HCT116 (cell line): ENCODE measurements at regions not wholly inside any gene's neighbourhood (a gene's known extent, or its start where the extent isn't known, plus 50 kb on each side); places are given as distances from the start of the nearest gene placed in this dataset.

Experiments
- ATAC-seq: fragments of 200-7000 bp; cut with Tn5 transposase; 2 replicates; pipeline ENCODE4 v1.9.1; 2020; ENCODE audit warnings: mild to moderate bottlenecking, moderate library complexity
- BruUV-seq: library from RNA; stranded (reverse); fragments of 400-500 nt; replicated peaks from 2 replicates; lab custom pipeline; 2021; lab: Mats Ljungman, UMichigan
- CTCF ChIA-PET: fragments of 300-600 bp; sonication (Branson Sonifier 250); formaldehyde crosslinking; loops from one replicate; lab custom pipeline; 2021; ENCODE audit warnings: antibody characterized with exemption; lab: Charles Lee
- POLR2A ChIA-PET: fragments of 300-600, 350-600 bp; sonication (Branson Sonifier 250); formaldehyde crosslinking; loops from one replicate; lab custom pipeline; 2021; ENCODE audit warnings: antibody characterized with exemption; lab: Charles Lee
- RAD21 ChIA-PET, 2 experiments: fragments of 300-600 bp; sonication (Branson Sonifier 250); formaldehyde crosslinking; loops; one replicate each; lab custom pipeline; 2023; ENCODE audit warnings: low total read pairs in 2 of 2; ENCODE audit not compliant: uncharacterized antibody in 2 of 2, unreplicated experiment in 2 of 2, low non-redundant PET in 1 of 2; lab: Charles Lee
- DNase-seq: peaks from one replicate; pipeline ENCODE4 v3.0.0-alpha.2; 2010; ENCODE audit warnings: low read depth, low spot score
- H2AFZ ChIP-seq: fragments of 200-600 bp; shearing (Covaris generic), sonication (generic); 2 replicates; pipeline ENCODE4 v1.6.1; 2017; ENCODE audit warnings: low read depth, mixed run types, mixed read lengths, antibody characterized with exemption, low read length; ENCODE audit not compliant: poor library complexity, severe bottlenecking
- H3K27ac ChIP-seq: 2 replicates; pipeline ENCODE4 v1.5.1; 2012; ENCODE audit warnings: low read depth, low read length
- H3K27me3 ChIP-seq: fragments of 200-600 bp; sonication (generic); 2 replicates; pipeline ENCODE4 v1.6.1; 2016; ENCODE audit warnings: mixed run types, low read length, mixed read lengths; ENCODE audit not compliant: insufficient read depth
- H3K36me3 ChIP-seq, 2 experiments: fragments of 200-500 bp in 1 of 2; fragments of 200-600 bp in 1 of 2; sonication (Bioruptor generic) in 1 of 2; sonication (generic) in 1 of 2; 2 replicates each; pipeline versions ENCODE4 v1.5.1 to v1.6.1; 2014 to 2016; ENCODE audit warnings: low read length in 2 of 2, inconsistent platforms in 1 of 2, mixed read lengths in 1 of 2, mixed run types in 1 of 2; ENCODE audit not compliant: insufficient read depth in 2 of 2, control insufficient read depth in 1 of 2
- H3K4me1 ChIP-seq, 2 experiments: fragments of 200-600 bp in 1 of 2; sonication (generic) in 1 of 2; 2 replicates each; pipeline versions ENCODE4 v1.5.1 to v1.6.1; 2012 to 2017; ENCODE audit warnings: low read length in 2 of 2, inconsistent platforms in 1 of 2, mild to moderate bottlenecking in 1 of 2, mixed read lengths in 1 of 2, mixed run types in 1 of 2, moderate library complexity in 1 of 2; ENCODE audit not compliant: insufficient read depth in 2 of 2, control insufficient read depth in 1 of 2
- H3K4me2 ChIP-seq: fragments of 200-600 bp; sonication (generic); 2 replicates; pipeline ENCODE4 v1.6.1; 2017; ENCODE audit warnings: mixed run types, low read length, mixed read lengths
- H3K4me3 ChIP-seq, 2 experiments: fragments of 200-600 bp in 1 of 2; sonication (generic) in 1 of 2; replicated peaks in 1 of 2; 2 replicates each; pipeline ENCODE4 v1.5.1; 2011 to 2016; ENCODE audit warnings: low read length in 2 of 2, control low read depth in 1 of 2, low read depth in 1 of 2, mild to moderate bottlenecking in 1 of 2, mixed read lengths in 1 of 2, mixed run types in 1 of 2
- H3K79me2 ChIP-seq: fragments of 200-600 bp; sonication (generic); 2 replicates; pipeline ENCODE4 v1.6.1; 2017; ENCODE audit warnings: mild to moderate bottlenecking, mixed run types, low read length, moderate library complexity, mixed read lengths; ENCODE audit not compliant: insufficient read depth
- H3K9ac ChIP-seq: fragments of 200-600 bp; sonication (generic); 2 replicates; pipeline ENCODE4 v1.6.1; 2016; ENCODE audit warnings: low read length, mixed read lengths
- H3K9me2 ChIP-seq: fragments of 200-600 bp; sonication (generic), shearing (Covaris generic); 2 replicates; pipeline ENCODE4 v1.6.1; 2017; ENCODE audit warnings: mixed run types, mild to moderate bottlenecking, moderate library complexity; ENCODE audit not compliant: insufficient read depth
- H3K9me3 ChIP-seq, 2 experiments: fragments of 200-500 bp in 1 of 2; fragments of 200-600 bp in 1 of 2; sonication (Bioruptor generic) in 1 of 2; sonication (generic) in 1 of 2; 2 replicates each; pipeline ENCODE4 v1.6.1; 2014 to 2017; ENCODE audit warnings: low read length in 2 of 2, mixed read lengths in 2 of 2, inconsistent platforms in 1 of 2, low read depth in 1 of 2, mild to moderate bottlenecking in 1 of 2, mixed run types in 1 of 2, moderate library complexity in 1 of 2; ENCODE audit not compliant: control insufficient read depth in 1 of 2, insufficient read depth in 1 of 2
- H4K20me1 ChIP-seq: fragments of 200-600 bp; sonication (generic), shearing (Covaris generic); 2 replicates; pipeline ENCODE4 v1.6.1; 2017; ENCODE audit warnings: mixed run types, mild to moderate bottlenecking, moderate library complexity; ENCODE audit not compliant: insufficient read depth
- ELF1 ChIP-seq: IDR thresholded peaks from 2 replicates; pipeline ENCODE4 v1.6.1; 2012; ENCODE audit warnings: low read depth, borderline replicate concordance
- RAD21 ChIP-seq: IDR thresholded peaks from 2 replicates; pipeline ENCODE4 v1.6.1; 2012; ENCODE audit warnings: low read depth, mild to moderate bottlenecking
- ZNF274 ChIP-seq: fragments of 200-500 bp; sonication (Bioruptor generic); IDR thresholded peaks from 2 replicates; pipeline ENCODE4 v1.6.1; 2014; ENCODE audit warnings: mild to moderate bottlenecking, low read depth, low read length, inconsistent platforms
- intact Hi-C: fragments of 100-400 bp; cut with micrococcal nuclease; formaldehyde crosslinking; loops from 2 replicates; pipeline ENCODE4 v1.10.0; 2022
- TF ChIP-seq, protein P1 (sequence below): IDR thresholded peaks from 2 replicates; pipeline ENCODE4 v1.6.1; 2012
- TF ChIP-seq, protein P2 (sequence below), 3 experiments: fragments of 200-600 bp in 1 of 3; sonication (generic) in 1 of 3; IDR thresholded peaks in 2 of 3; conservative IDR thresholded peaks in 1 of 3; 2 replicates each; pipeline ENCODE4 v1.5.1; 2012 to 2017; ENCODE audit warnings: low read depth in 2 of 3, low read length in 2 of 3, antibody characterized with exemption in 1 of 3, borderline replicate concordance in 1 of 3, control low read depth in 1 of 3, mild to moderate bottlenecking in 1 of 3, mixed read lengths in 1 of 3, mixed run types in 1 of 3, moderate library complexity in 1 of 3; ENCODE audit not compliant: insufficient read depth in 1 of 3

- TF ChIP-seq ZNF274 (no peak), ELF1 (peak; percentile 19; the same call in 1 of the 2 replicates), RAD21 (peak; percentile 79)
- TF ChIP-seq, protein P1, sequence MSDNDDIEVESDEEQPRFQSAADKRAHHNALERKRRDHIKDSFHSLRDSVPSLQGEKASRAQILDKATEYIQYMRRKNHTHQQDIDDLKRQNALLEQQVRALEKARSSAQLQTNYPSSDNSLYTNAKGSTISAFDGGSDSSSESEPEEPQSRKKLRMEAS: no peak
- TF ChIP-seq, protein P2, sequence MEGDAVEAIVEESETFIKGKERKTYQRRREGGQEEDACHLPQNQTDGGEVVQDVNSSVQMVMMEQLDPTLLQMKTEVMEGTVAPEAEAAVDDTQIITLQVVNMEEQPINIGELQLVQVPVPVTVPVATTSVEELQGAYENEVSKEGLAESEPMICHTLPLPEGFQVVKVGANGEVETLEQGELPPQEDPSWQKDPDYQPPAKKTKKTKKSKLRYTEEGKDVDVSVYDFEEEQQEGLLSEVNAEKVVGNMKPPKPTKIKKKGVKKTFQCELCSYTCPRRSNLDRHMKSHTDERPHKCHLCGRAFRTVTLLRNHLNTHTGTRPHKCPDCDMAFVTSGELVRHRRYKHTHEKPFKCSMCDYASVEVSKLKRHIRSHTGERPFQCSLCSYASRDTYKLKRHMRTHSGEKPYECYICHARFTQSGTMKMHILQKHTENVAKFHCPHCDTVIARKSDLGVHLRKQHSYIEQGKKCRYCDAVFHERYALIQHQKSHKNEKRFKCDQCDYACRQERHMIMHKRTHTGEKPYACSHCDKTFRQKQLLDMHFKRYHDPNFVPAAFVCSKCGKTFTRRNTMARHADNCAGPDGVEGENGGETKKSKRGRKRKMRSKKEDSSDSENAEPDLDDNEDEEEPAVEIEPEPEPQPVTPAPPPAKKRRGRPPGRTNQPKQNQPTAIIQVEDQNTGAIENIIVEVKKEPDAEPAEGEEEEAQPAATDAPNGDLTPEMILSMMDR (IDR thresholded peaks at IDR 0.05 in 2 of 3, conservative IDR thresholded peaks at IDR 0.05 in 1 of 3; ENCODE audit: borderline replicate concordance in 1 of 3, insufficient read depth in 1 of 3, low read depth in 2 of 3, low read length in 2 of 3): peak; percentile 54 to 72 (median 67); a peak in 5 of 6 replicates
- peak overlapping the region; percentile 7 to 26; a peak in 2 of 4 replicates for H3K4me3 ChIP-seq
- peak overlapping the region; percentile 22; the same call in 1 of the 2 replicates for H3K27ac ChIP-seq
- DNase-seq (peak; percentile 87), ATAC-seq (peak; percentile 96)
- H2AFZ ChIP-seq: peak overlapping the region; percentile 99
- no peaks in the 10 kb centered on the region for H3K9me3 ChIP-seq
- no peaks in the 10 kb centered on the region for H3K36me3 ChIP-seq
- BruUV-seq: no TSS peak
- CTCF ChIA-PET: interaction anchor here (0.6 to 2.8 kb wide), 16 partner anchors 8 to 705 kb away, joined by 3 to 39 read pairs (median 4); no protein-coding TSS in a partner anchor
- peak overlapping the region; percentile 68 for H3K4me2 ChIP-seq
- intact Hi-C loops: loop anchor here (2.0 to 10.0 kb wide), 3 partner anchors 299 to 1731 kb away; no protein-coding TSS in a partner anchor
- RAD21 ChIA-PET: interaction anchor here (0.7 to 1.4 kb wide), 5 partner anchors 8 to 298 kb away, joined by 3 to 5 read pairs (median 4); no protein-coding TSS in a partner anchor
- H3K4me1 ChIP-seq: peaks cover 6 to 21% of the 10 kb centered on the region in 2 experiments; a peak in 3 of 4 replicates
- POLR2A ChIA-PET: no interaction called here
- no peaks in the 10 kb centered on the region for H3K27me3 ChIP-seq
- H3K79me2 ChIP-seq: no peaks in the 10 kb centered on the region
- no peaks in the 10 kb centered on the region for H3K9me2 ChIP-seq
- H4K20me1 ChIP-seq: no peaks in the 10 kb centered on the region
- 0 out of 2 replicates have a peak overlapping the region, but pooled peaks have one; percentile 27 for H3K9ac ChIP-seq
Observed at GRCh38 chr7:15015545-15016314, 113.2 kb upstream of the DGKB start.
